HepG2 (cell line): ENCODE measurements at regions not wholly inside any gene's neighbourhood (a gene's known extent, or its start where the extent isn't known, plus 50 kb on each side); places are given as distances from the start of the nearest gene placed in this dataset.

Experiments
- DMAP1 ChIP-seq: IDR thresholded peaks from 2 replicates; pipeline ENCODE4 v1.6.1; 2016
- HMGA1 ChIP-seq: sonication (generic); formaldehyde crosslinking; conservative IDR thresholded peaks from 2 replicates; pipeline ENCODE4 v1.4.0; 2020; ENCODE audit warnings: missing genetic modification reagents
- HOXA3 ChIP-seq: sonication (generic); formaldehyde crosslinking; IDR thresholded peaks from 2 replicates; pipeline ENCODE4 v1.5.0; 2020; ENCODE audit warnings: missing genetic modification reagents
- MAF1 ChIP-seq: sonication (generic); formaldehyde crosslinking; IDR thresholded peaks from 2 replicates; pipeline ENCODE4 v1.5.0; 2020; ENCODE audit warnings: missing genetic modification reagents, borderline replicate concordance
- PBX2 ChIP-seq: IDR thresholded peaks from 2 replicates; pipeline ENCODE4 v1.6.1; 2016; ENCODE audit warnings: control low read depth
- PITX1 ChIP-seq: sonication (generic); formaldehyde crosslinking; IDR thresholded peaks from 2 replicates; pipeline ENCODE4 v1.5.1; 2020; ENCODE audit warnings: mild to moderate bottlenecking, missing genetic modification reagents
- POLR2G ChIP-seq: fragments of 200-400 bp; formaldehyde crosslinking; IDR thresholded peaks from 2 replicates; pipeline ENCODE4 v1.6.1; 2018; ENCODE audit warnings: mild to moderate bottlenecking, low read depth, low read length, moderate library complexity
- SMAD3 ChIP-seq: sonication (generic); formaldehyde crosslinking; IDR thresholded peaks from 2 replicates; pipeline ENCODE4 v1.4.0; 2020; ENCODE audit warnings: missing genetic modification reagents
- SOX6 ChIP-seq, 2 experiments: fragments of 450-650 bp in 1 of 2; sonication (generic) in 1 of 2; formaldehyde crosslinking in 1 of 2; IDR thresholded peaks; 2 replicates each; pipeline versions ENCODE4 v1.4.0 to v1.6.1; 2017 to 2020; ENCODE audit warnings: antibody characterized with exemption in 1 of 2, mild to moderate bottlenecking in 1 of 2, missing genetic modification reagents in 1 of 2
- ZMYM3 ChIP-seq: sonication (generic); formaldehyde crosslinking; IDR thresholded peaks from 2 replicates; pipeline ENCODE4 v1.5.1; 2020; ENCODE audit warnings: mild to moderate bottlenecking, missing genetic modification reagents
- ZNF318 ChIP-seq: sonication (generic); formaldehyde crosslinking; IDR thresholded peaks from 2 replicates; pipeline ENCODE4 v1.4.0; 2020; ENCODE audit warnings: mild to moderate bottlenecking, missing genetic modification reagents
- ZNF354B ChIP-seq: sonication (generic); formaldehyde crosslinking; IDR thresholded peaks from 2 replicates; pipeline ENCODE4 v1.8.0; 2022; ENCODE audit warnings: mild to moderate bottlenecking, missing genetic modification reagents
- ZSCAN22 ChIP-seq: sonication (generic); formaldehyde crosslinking; IDR thresholded peaks from 2 replicates; pipeline ENCODE4 v1.4.0; 2020; ENCODE audit warnings: mild to moderate bottlenecking, missing genetic modification reagents
- TF ChIP-seq, protein P1 (sequence below): sonication (generic); formaldehyde crosslinking; IDR thresholded peaks from 2 replicates; pipeline ENCODE4 v1.4.0; 2020; ENCODE audit warnings: missing genetic modification reagents, low read depth, mild to moderate bottlenecking, borderline replicate concordance
- TF ChIP-seq, protein P2 (sequence below): sonication (generic); formaldehyde crosslinking; IDR thresholded peaks from 2 replicates; pipeline ENCODE4 v1.5.0; 2020; ENCODE audit warnings: mild to moderate bottlenecking, missing genetic modification reagents, borderline replicate concordance
- TF ChIP-seq, protein P3 (sequence below): sonication (generic); formaldehyde crosslinking; IDR thresholded peaks from 2 replicates; pipeline ENCODE4 v1.4.0; 2020; ENCODE audit warnings: missing genetic modification reagents

DNA sequence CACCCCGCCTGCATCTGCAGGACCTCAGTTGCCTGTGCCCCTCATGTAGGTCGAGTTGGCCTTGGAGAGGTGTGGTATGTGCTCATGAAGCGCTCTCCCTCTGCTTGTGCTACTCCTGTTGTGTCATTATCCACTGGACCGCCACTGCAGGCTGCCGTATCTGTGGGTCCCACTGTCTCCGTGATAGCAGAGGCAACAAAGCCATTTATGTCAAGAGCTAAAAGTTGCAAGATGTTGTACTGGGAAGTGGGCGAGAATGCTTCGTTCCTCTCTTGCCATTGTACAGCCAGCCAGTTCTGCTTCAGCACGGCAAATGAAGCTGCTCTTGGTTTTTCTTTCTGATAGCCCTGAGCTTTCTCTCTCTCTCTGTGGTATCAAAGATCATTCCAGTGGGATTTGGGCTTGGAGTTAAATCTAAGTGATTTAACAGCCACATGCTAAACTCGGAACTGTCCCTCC lies 89.0 kb downstream of the TMEM212 start (continued):
- TF ChIP-seq POLR2G, result peak; percentile 60
- 0 out of 2 replicates have a peak, but pooled peaks have one; percentile 62 for TF ChIP-seq DMAP1 (CRISPR knock-in tag)
- TF ChIP-seq, protein P1, sequence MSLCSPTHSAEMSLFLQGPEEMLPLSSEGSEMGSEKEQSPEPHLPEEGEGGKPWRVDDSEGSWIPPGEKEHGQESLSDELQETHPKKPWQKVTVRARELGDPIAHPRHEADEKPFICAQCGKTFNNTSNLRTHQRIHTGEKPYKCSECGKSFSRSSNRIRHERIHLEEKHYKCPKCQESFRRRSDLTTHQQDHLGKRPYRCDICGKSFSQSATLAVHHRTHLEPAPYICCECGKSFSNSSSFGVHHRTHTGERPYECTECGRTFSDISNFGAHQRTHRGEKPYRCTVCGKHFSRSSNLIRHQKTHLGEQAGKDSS (CRISPR knock-in tag), result peak; percentile 32; the same call in 1 of the 2 replicates
- TF ChIP-seq ZMYM3 (CRISPR knock-in tag), result peak; percentile 52; the same call in 1 of the 2 replicates
- TF ChIP-seq SMAD3 (CRISPR knock-in tag), result 0 out of 2 replicates have a peak, but pooled peaks have one; percentile 25
- TF ChIP-seq ZNF354B (CRISPR knock-in tag), result no peak
- TF ChIP-seq, protein P2, sequence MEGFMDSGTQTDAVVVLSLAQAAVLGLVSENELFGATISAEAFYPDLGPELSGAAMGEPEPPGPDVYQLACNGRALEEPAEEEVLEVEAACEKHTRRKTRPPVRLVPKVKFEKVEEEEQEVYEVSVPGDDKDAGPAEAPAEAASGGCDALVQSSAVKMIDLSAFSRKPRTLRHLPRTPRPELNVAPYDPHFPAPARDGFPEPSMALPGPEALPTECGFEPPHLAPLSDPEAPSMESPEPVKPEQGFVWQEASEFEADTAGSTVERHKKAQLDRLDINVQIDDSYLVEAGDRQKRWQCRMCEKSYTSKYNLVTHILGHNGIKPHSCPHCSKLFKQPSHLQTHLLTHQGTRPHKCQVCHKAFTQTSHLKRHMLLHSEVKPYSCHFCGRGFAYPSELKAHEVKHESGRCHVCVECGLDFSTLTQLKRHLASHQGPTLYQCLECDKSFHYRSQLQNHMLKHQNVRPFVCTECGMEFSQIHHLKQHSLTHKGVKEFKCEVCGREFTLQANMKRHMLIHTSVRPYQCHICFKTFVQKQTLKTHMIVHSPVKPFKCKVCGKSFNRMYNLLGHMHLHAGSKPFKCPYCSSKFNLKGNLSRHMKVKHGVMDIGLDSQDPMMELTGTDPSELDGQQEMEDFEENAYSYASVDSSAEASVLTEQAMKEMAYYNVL, result no peak
- TF ChIP-seq MAF1, result no peak
- TF ChIP-seq, protein P3, sequence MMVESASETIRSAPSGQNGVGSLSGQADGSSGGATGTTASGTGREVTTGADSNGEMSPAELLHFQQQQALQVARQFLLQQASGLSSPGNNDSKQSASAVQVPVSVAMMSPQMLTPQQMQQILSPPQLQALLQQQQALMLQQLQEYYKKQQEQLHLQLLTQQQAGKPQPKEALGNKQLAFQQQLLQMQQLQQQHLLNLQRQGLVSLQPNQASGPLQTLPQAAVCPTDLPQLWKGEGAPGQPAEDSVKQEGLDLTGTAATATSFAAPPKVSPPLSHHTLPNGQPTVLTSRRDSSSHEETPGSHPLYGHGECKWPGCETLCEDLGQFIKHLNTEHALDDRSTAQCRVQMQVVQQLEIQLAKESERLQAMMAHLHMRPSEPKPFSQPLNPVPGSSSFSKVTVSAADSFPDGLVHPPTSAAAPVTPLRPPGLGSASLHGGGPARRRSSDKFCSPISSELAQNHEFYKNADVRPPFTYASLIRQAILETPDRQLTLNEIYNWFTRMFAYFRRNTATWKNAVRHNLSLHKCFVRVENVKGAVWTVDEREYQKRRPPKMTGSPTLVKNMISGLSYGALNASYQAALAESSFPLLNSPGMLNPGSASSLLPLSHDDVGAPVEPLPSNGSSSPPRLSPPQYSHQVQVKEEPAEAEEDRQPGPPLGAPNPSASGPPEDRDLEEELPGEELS (CRISPR knock-in tag), result peak; percentile 31; the same call in 1 of the 2 replicates
- no peak for TF ChIP-seq PBX2 (CRISPR knock-in tag)
- TF ChIP-seq ZSCAN22 (CRISPR knock-in tag), result no peak
- TF ChIP-seq SOX6 (IDR thresholded peaks at IDR 0.05), result no peak
- TF ChIP-seq SOX6 (CRISPR knock-in tag; IDR thresholded peaks at IDR 0.05), result peak; percentile 43
- no peak for TF ChIP-seq ZNF318
- no peak for TF ChIP-seq HMGA1 (CRISPR knock-in tag)
- TF ChIP-seq PITX1, result peak; percentile 20; the same call in 1 of the 2 replicates
- TF ChIP-seq HOXA3, result peak; percentile 41; the same call in 1 of the 2 replicates
